ENCODE measurements at regions not wholly inside any gene's neighbourhood (a gene's known extent, or its start where the extent isn't known, plus 50 kb on each side); places are given as distances from the start of the nearest gene placed in this dataset.
"Not testable (repeated sequence)": the region's sequence is repeated elsewhere in the genome, so short reads cannot be mapped to it uniquely, and the experiment has no call there.

DNA sequence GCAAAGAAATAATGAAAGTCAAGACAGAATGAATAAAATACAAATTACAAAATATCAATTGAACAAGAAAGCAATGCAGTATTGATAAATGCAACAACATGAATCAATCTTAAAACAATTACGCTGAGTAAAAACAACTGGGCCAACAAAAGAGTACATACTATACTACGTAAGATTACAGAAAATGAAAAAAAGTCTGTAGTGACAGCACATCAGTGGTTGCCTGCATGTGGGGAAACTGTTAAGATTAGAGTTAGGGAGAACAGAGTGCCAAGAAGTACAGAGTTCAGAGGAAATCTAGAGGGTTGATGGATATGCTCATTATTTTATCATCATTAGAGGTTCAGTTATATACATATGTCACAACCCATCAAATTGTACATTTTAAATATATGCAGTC is 706.6 kb upstream of the ACO1 start:
- no peak for DNase-seq (ENCODE audit: low spot score)

DNA sequence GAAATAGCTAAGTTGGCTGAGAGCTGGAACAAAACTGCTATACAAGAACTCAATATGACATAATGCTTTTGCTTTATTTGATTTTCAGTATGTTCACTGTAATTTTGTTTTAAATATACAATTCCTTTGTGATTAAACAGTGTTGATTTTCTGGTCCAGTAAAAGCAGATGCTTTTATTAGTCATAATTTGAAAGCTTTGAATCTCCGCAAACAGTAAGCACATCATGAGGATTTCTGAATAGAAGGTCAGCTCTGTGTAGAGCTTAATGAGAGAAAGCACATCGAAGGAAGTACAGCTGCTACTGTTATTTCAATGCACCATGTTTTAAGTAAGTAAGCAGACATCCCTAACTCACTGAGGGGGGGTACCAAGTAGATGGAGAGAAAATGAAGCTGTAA is 701.3 kb upstream of the ACO1 start:
- DNase-seq (ENCODE audit: low spot score), result no peak

GRCh38 chr9:31697956-31698355 is 686.5 kb upstream of the ACO1 start:
- DNase-seq (ENCODE audit: low spot score), result no peak

GRCh38 chr9:31699836-31700235 is 684.6 kb upstream of the ACO1 start:
- DNase-seq (ENCODE audit: low spot score), result no peak

- no peak for DNase-seq (ENCODE audit: low spot score)
Observed at GRCh38 chr9:31700252-31701045, 684.0 kb upstream of the ACO1 start.

- DNase-seq (ENCODE audit: low spot score), result no peak
Observed at GRCh38 chr9:31702957-31703356, 681.5 kb upstream of the ACO1 start.

- DNase-seq (ENCODE audit: low spot score), result no peak
Observed at GRCh38 chr9:31715250-31715649, 669.2 kb upstream of the ACO1 start.

- no peak for DNase-seq (ENCODE audit: low spot score)
Observed at GRCh38 chr9:31719262-31719661, 665.2 kb upstream of the ACO1 start.

GRCh38 chr9:31730398-31730797 is 654.0 kb upstream of the ACO1 start:
- no peak for DNase-seq (ENCODE audit: low spot score)

DNA sequence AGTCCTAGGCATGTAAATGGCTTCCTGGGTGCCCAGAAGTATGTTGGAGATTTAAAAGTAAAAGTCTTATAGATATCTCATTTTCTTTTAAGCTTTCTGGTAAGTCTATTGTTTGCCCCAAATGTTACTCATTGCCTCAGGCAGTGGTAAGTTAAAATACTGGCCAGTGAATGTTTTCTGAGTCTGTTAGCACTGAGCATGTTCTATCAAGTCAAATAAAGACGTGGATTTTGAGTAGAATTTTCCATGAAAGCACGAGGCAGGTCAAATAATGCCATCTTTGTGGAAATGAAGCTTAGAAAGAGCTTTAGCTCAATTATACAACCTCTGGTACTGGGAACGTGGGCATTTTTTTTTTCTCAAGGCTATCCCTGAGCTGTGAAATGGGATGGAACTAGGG is 651.3 kb upstream of the ACO1 start:
- no peak for DNase-seq (ENCODE audit: low spot score)

DNA sequence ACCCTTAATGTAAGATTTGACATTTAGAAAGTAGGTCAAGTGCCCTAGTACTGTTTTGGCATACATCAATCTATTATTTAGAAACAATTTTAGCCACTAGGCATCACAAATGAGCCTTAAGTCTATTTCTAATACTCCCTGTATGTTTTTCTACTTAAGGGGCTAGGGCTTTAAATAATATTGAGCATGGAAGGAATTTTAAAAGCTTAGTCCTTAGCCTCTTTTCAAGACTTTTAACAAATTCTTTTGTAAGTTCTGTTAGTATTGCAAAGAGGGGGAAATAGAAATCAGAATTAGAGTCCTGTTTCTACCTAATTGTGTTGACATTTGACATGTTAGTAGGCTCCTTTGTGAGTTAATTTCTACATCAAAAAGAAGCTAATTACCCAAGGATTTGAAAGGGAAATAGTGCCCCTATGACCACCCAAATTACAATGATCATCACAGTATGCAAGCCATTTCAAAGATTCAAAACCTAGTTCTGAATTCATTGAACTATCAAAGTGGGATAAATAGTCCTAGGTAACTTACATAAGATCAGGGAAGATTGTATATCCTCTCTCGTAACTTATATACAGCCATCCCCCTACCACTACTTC is 647.8 kb upstream of the ACO1 start:
- DNase-seq (ENCODE audit: low spot score), result no peak

DNA sequence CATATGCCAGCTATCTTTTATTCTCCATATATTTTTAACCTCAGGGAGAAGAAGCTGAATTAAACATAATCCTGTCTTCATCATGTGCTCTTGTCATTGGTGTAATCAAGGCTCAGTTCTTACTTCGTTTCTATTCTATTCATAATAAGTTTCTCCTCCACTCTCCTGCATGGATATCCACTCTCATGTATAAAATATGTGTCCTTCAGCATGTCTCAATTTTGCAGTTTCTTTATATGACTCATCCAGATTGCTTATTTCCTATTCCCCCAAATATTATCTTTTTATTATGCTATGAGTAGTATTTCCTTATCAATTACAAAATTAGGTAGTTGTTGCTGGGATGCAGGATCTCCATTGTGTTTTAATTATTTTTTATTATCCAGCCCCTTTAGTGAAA is 643.7 kb upstream of the ACO1 start:
- no peak for DNase-seq (ENCODE audit: low spot score)

DNA sequence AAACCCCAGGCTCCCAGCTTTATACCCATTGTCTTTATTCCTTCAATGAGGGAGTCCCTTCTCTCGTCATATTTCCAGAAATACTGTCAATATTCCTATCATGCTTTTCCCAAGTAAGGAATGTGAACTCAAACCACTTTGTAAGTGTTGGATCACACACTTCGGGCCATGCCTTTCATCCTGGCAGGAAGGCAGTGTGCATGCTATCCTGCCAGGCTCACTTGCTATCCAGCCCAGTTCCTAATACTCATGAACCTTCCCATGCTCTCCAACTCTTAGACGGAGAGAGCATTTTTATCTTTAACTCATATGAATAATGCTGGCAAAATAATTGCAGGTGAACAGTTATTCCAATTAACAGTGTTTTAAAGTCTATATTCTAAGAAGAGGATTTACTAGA is 639.9 kb upstream of the ACO1 start:
- no peak for DNase-seq (ENCODE audit: low spot score)

- DNase-seq (ENCODE audit: low spot score), result no peak
Observed at GRCh38 chr9:31745468-31745867, 639.0 kb upstream of the ACO1 start.

- no peak for DNase-seq (ENCODE audit: low spot score)
Observed at GRCh38 chr9:31745886-31746285, 638.6 kb upstream of the ACO1 start.

GRCh38 chr9:31753756-31754155 is 630.7 kb upstream of the ACO1 start:
- DNase-seq (ENCODE audit: low spot score), result no peak

GRCh38 chr9:31759703-31760102 is 624.7 kb upstream of the ACO1 start:
- DNase-seq (ENCODE audit: low spot score), result no peak

- DNase-seq (ENCODE audit: low spot score), result not testable (repeated sequence)
Observed at GRCh38 chr9:31774021-31774420, 610.4 kb upstream of the ACO1 start.

DNA sequence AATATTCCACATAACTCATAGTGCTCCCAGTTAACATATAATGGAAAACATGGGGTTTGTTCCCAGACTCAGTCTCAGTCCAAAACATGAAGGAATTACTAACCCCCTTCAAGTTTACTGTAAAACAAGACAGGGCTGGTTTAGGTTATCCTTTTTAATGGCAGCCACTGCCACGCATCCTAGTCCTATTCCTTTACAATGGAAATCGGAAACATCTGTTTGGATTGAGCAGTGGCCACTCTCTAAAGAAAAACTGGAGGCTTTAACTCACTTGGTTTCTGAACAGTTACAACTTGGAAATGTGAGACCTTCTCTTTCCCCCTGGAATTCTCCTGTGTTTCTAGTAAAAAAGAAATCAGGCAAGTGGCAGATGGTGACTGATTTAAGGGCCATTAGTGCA is 609.9 kb upstream of the ACO1 start:
- no peak for DNase-seq (ENCODE audit: low spot score)

- no peak for DNase-seq (ENCODE audit: low spot score)
Observed at GRCh38 chr9:31776471-31776870, 608.0 kb upstream of the ACO1 start.

DNA sequence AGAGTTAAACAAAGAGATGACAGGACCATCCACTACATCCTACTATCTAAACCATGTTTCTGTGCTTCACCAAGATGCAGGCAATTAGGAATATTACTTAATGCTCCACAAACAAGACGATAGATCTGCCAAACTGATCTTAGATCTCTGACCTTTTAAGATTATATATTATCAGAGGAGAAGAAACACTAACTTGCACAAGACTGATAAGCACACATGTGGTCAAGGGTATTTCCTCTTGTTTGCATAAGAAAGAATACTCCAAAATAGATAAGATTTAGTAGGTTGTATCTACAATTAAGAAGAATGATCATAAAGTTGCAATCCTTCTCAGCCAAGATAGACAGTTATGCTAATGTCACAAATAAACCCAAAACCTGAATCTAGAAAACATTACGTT is 601.0 kb upstream of the ACO1 start:
- DNase-seq (ENCODE audit: low spot score), result no peak

DNA sequence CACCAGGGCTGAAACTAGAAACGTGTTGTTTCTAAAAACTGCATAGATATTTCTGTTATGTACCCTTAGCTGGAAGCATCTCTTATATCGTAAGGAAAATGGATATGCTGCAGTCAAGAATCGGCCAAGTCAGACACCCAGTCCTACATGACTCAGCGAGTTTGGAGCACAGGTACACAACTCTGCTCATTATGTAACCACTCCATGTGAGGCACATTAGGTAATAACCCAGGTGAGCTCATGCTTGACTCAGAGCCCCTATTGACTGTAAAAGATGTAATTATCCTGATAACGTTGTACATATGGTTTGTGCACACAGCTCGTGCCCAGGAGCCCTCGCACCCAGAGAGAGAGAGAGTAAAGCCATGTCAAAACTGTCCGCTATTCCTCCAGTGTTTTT is 593.7 kb upstream of the ACO1 start:
- DNase-seq (ENCODE audit: low spot score), result no peak

DNA sequence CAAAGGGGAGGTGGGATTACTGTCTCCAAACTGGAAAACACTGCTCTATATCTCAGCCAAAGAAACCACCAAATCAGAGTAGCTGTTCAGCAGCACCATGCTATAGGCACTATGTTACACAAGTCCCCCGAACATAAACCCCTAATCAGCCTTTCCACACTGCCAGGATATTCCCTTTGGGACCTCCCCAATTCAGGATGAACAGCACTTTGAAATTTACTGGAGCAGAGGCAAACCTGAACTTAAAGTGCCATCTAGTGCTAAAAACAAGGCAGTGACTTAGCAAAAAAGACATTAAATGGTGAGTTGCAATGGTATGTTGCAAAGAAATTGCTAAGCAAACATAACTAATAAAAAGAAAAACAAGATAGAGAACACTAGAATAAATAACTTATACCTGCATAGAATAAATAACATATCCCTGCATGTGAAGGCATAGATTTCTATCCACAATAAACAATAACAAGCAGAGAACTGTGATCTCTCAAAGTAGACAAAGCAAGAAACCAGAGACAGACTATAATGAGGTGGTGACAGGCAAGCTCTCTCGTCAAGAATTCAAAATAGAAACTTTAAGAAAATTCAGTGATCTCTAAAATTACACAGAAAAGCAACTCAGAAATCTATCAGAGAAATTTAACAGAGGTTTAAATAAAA is 584.4 kb upstream of the ACO1 start:
- DNase-seq (ENCODE audit: low spot score), result peak; percentile 15

Data from LoVo (cell line).